ENCODE measurements at regions not wholly inside any gene's neighbourhood (a gene's known extent, or its start where the extent isn't known, plus 50 kb on each side); places are given as distances from the start of the nearest gene placed in this dataset.
A peak's percentile ranks its signal among the peaks of the same experiment; 100 is the strongest.

DNA sequence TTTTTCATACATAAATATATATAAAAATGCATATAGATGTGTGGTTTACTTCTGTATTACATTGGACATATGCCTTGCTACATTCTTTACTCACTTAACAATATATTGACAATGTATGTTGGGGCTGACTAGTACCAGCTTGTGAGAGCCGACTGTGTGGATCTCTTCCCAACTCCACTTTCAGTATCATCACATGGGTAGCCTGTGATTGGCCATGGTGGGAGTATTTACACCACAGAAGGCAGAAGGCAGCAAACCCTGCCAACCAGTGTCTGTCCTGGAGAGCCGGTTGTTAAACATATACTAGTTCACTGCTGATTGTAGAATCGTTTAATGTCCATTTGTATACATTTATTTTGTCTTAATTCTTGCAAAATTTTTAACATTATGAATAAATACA is 638.7 kb downstream of the DHX35 start:
- no peak for DNase-seq

DNA sequence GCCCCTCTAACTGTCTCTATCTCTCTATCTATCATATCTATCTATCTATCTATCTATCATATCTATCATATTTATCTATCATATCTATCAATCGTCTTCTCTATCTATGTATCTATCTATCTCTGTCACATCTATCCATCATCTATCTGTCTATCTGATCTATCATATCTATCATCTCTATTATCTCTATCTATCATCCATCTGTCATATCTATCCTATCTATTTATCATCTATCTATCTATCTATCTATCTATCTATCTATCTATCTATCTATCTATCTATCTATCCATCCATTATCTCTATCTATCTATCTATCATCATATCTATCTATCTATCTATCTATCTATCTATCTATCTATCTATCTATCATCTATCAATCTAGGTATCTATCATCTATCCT is 638.0 kb downstream of the DHX35 start:
- DNase-seq: no peak

DNA sequence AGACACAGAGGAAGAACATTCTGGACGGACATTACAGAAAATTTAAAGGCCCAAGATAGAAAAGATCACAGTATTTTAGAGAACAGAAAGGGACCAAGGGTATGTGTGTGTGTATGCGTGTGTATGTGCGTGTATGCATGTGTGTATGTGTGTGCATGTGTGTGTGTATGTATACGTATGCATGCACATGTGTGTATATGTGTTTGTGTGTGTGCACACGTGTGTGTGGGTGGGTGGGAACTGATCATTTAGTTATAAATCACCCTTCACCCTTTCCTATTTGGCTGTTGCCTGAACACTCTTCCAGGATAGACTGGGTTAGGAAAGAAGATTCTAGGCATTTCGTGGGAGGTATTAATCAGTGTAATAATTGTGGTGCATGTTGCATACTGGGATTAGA is 634.4 kb downstream of the DHX35 start:
- no peak for DNase-seq

DNA sequence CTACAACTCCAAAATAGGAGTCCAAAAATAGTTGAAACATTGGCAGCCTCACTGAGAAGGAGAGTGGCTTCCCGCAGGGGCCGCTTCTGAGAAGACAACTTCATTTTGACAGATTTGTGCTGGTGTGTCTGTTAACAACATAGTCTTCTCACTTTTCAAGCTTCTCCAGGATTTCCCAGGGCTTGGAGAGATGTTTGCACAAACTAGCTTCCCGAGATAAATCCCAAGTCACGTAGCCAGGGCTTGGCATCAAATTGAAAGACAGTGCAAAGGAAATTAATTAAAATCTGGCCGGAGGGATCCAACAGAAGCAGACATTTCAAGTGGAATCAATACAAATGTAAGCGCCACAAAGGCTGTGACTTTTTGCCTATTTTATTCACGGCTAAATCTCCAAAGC is 630.2 kb downstream of the DHX35 start:
- DNase-seq: no peak

DNA sequence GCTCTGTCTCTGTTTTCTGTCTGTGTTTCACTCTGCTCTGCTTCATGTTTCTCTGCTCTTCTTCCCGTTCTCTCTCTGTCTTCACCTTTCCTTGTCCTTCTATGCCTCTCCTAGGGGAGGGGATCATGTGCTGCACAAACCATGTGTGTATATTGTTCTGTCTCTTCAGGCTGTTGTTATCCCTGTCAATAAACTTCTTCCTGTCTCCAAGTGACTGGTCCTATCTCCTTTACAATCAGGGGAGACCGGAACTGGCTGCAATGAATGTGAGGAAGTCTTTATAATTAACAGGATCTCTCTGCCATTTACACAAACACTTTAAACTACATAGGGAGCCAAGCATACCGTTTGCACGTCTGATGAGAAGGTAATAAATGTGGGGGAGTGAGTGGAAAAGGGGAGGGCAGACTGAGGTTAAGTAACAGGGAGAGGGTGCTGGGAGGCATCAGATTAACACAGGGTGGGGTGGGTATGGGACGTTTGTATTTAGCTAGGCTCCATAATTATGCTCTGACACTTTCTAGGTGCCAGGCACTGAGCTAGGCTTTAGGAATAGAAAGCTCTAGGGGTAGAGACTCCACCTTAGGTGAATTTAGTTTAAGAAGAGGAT is 626.1 kb downstream of the DHX35 start:
- no peak for DNase-seq

DNA sequence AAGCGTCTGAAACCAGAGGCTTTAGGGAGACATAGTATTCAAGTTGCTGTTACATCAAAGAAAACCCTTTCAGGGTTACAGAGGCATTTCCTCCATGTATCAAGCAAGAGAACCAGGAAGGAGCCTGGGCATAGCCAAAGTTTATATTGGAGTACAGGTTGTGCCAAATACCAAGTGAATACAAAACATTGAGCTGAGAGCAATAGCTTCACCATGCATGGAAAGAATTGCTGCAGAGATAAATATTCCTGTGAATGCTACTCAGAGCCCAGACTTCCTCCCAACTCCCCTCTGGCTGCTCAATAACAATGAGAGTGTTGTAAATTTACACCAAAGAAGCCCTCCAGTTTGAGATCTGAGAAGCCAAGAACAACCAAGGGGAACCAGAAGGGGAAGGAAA is 618.9 kb downstream of the DHX35 start:
- no peak for DNase-seq

DNA sequence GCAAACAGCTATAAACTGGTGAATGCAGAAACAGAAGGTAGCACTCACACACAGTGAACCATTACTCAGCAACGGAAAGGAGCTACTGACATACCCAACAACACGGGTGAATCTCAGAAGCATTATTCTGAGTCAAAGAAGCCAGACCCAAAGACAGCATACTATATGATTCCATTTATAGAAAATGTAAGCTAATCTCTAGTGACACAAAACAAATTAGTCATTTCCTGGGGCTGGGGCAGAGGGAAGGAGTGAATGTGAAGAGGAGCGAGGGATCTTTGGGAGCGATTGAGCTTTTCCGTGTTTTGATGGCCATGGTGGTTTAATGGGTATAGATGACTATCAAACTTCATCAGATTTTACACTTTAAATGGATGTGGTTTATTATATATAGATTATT is 614.6 kb downstream of the DHX35 start:
- no peak for DNase-seq

DNA sequence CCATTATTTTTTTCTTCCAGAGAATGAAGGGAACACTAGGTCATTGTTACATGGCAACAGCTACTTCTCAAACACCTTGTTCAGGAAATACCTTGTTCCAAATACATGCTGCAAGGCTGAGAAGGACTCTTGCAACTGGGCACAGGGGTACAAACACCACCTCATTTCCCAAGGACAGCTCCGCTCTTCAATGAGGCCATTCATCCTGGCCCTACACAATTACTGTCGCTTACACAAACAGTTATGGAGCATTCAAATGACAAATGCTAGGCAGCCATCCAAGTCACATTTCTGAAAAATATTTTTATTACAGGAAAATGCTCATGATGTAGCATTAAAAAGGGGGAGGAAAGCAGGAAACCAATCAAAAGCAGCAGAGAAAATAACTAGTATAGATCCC is 611.9 kb downstream of the DHX35 start:
- no peak for DNase-seq

DNA sequence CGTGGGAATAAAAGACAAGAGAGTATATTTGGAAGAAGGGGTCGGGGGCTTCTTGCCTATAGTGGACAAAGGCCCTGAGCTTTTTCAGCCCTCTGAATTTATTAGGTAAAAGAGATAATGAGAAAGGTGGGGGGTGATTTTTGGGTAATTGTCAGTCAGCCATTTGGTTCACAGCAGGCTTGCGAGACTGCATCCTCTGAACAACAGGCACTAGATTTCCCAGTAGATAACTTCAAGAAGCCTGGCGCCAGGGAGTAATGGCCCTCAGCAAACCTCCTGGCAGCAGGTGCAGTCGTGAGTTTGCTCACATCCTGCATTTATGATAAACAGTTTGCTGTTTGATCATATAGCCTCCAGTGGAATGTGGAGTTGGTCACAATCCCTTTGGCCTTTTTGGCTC is 609.0 kb downstream of the DHX35 start:
- no peak for DNase-seq

DNA sequence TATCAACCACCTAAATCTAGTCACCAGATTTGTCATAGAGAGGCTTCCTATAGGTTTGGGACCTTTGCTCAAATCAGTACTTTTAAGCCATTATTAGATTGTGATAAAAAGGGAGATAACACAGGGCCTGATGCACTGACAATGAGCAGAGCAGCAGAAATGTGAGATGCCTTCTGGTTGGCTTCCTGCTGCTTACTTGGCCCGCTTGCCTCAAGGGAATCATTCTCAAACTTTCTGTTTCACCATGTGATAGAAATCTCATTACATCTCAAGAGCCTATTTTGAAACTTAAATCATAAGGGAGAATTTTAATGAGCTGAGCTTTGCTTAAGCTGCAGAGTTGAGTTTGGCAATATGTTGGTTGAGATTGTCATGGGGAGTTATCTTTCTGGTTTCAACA is 606.0 kb downstream of the DHX35 start:
- DNase-seq: no peak

DNA sequence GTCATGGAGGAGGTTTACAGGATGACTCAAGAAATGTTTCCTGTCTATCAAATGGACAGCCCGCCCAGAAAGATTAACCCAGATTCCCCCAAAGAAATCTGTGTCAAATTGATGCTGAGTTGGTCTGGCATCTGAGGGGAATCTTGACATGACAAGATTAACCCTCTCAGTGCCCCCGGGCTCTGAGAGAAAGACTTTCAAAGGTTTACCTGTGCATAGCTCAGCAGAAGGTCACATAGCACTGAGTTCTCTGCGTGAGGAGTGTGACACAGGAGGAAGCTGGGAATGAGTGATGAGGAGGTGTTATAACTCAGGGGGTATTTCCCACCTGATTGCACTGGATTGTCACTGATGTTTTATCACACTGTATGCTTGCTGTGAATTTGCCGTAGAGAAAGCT is 601.2 kb downstream of the DHX35 start:
- no peak for DNase-seq

DNA sequence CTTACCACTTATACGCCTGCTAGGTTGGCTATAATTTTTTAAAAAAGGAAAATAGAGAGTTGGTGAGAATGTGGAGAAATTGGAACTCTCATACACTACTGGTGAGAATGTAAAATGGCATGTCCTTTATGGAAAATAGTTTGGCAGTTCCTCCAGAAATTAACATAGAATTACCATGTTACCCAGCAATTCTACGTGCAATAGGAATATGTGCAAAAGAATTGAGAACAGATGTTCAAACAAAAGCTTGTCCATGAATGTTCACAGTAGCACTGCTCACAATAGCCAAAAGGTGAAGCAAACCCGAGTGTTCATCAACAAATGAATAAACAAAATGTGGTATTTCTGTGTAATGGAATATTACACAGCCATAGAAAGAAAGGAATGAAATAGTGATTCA is 592.2 kb downstream of the DHX35 start:
- no peak for DNase-seq

DNA sequence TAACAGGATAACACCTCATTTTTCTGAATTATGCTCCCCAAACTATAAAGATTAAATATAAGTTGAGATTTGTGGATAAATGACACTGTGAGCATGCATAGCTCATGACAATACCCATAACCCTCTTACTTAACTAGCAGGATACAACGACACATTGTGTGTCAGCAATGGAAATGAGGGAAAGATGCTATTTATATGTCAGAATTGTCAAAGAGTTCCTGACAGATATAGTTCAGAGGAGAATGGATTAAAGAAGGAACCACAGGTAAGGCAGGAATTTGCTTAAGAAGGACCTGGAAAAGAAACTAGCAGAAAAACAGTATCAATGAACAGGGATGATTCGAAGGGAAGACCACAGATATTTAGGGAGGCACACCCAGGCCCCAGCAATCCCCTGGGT is 591.0 kb downstream of the DHX35 start:
- DNase-seq: no peak

DNA sequence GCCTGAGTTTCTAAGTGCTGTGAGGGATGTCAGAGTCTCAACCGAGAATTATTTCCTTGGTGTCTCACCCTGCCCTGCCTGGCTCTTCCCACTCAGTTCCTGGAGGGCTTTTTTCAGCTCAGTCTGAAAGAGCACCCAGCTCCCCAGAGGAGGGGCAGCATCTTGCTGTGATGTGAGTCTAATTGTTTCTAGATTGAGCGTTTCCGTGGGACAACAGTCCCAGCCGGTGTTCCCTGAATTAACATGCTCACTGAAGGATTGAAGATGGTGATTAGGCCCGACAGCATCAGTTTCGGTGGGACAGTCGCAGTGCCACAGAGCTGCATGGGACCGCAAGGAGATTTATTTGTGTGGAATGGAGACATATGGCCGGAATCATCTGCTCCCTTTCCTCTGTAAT is 587.6 kb downstream of the DHX35 start:
- no peak for DNase-seq

DNA sequence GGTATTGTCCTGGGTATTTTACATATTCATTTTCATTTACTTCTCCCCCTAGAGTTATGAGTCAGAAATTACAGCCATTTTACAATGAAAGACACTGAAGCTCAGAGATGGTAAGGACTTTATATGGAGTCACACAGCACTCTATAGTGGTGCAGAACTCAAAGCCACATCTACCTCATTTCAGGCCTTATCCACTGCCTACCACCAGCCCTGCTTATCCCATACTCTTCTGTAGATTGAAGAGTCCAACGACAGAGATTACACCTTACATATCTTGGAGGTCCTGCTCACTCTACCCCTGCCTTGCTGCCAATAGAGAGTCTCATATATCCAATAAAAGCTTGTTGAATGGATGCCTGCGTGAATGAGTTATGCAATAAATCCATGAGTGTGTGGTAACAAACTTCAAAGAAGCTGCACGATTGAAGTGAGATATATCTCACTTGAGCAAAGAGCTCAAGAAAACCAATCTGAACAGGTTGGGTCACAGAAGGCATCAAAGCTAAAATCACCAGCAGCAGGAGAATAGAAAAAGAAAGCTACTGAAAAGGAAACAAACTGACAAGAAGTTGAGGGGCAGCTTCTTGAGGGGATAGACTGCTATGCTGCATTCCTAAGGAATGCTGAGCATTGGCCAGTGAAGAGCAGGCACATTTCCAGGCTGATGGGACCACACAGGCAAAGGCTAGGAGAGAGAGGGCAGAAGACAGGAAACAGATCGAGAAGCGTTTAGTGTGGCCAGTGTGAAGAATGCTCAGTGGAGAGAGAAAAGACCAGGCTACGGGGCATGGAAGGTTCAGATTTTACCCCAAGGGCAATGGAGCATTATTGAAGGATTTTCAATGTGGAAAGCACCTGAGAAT is 585.6 kb downstream of the DHX35 start:
- DNase-seq: no peak

DNA sequence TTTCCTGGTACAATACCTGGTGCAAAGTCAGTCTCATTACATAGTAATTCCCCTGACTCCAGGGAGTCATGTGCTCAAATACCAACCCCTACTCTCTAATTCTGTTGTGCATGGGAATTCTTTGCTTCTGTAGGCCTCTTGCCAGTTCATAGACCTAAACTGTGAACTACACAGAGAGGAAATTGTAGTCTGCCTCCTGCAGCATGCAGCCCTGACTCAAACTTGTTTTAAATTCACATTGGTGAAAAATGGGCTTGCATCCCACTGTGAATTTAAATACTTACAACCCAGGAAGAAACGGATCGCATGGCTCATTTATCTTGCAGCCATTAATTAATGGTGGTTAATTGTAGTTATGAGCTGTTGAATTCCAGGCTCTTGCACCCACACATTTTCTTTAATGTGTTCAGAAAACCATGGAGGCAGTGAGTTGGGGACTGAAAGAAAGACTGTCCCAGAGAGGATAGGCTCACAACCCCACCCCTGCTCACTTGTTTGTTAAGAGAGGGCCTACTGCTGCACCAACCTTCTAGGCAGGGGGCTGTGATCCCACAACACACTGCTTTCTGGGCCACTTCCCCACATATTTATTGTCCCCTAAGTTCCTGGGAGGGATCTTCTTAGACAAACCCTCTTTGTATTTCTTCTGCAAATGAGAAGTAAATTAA is 579.1 kb downstream of the DHX35 start:
- no peak for DNase-seq

DNA sequence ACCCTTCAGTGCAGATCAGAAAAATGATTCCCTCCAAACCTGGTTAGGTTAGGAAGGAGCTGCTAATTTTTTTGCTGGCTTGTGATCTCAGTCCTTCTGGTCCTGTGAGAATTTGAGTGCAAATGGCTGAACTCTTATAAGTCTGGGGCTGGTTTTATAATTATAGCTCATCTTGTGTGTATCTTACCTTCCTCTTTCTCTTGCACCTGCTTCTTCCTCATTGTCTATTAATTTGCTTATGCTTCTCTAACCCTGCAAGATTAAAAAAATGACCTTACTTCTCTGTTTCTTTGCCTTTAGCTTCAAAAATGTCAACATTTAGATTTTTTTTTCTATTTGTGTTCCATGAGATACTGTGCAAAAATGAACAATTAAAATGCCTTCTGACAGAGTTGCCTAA is 576.2 kb downstream of the DHX35 start:
- no peak for DNase-seq

DNA sequence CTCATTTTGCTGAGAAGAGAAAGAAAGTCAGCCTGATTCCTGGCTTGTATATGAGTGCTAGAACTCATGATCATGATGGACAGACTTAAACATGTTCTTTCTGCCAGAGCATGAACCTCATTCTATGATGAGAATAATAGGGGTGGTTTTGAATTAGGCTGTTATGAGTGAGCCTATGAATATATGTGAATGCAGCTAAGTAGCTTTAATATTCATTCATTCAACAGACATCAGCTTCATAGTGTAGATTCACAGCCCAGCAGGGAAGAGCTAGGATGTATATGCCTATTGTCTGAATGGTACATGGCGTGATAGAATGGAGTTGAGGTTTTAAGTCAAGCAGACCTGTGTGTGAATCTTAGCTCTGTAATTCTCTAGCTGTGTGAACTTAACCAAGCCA is 573.2 kb downstream of the DHX35 start:
- DNase-seq: no peak

DNA sequence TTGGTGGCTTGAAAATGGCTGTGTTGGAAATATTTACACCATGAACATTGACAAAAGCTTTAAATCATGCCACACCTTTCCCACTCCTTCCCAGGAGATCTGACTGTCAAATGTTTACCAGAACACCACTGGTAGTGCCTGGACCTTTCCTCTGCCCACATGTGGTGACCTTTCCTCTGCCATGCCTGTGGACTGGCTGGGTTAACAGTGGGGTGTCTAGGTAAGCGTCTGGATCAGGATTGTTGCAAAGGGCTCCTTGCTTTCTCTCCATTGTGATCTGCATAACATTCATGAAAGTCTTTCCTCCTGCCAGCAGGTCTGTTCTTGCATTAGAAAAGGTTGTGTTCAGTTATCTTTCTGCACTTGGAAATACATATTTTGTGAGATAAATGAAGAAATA is 572.7 kb downstream of the DHX35 start:
- DNase-seq: no peak

DNA sequence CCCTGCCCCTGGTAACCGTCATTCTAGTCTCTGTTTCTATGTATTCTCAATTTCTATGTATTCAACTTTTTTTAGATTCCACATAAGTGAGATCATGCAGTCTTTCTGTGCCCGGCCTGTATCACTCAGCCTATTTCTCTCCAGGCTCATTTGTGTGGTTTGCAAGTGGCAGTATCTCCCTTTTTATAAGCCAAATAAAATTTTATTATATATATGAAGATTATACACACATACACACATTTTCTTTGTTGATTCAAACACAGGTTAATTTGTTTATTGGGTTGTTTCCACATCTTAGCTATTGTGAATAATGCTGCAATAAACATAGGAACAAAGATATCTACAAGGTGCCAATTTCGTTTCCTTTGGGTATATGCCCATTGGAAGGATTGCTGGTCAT is 571.7 kb downstream of the DHX35 start:
- no peak for DNase-seq

DNA sequence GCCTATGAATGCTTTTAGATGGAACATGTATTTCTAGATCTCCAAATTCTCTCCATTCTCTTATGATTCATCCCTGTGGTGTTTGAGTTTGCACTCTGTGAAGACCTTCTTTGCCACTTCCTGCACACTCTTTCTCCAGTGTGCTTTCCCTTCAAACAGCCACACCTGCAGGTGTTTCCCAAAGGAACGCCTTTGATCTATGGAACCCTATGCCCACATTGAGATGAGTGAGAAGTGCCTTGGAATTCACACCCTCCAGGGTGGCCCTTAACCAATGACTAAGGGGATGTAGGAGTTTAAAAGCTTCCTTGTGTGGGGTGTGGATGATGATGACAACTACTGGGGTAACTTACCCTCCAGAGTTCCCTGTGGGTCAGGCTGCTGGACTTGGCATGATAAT is 570.1 kb downstream of the DHX35 start:
- DNase-seq: no peak

DNA sequence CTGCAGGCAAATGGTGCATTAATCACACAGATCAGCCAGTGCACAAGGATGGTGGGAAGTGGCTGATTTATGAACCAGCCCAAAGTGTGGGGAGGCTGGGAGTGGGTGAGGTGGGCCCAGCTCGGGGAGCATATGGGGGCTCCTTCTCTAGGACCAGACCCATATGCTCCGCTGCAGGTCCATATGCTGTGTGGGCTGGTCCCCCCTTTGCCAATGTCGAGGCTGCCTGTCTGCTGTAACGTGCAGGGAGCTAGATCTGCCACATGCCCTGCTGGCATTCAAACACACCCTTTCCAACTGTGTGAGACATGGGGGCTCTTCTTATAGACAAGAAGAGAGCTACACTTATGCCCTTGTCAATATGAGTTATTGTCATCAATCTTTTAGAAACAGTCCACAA is 566.3 kb downstream of the DHX35 start:
- DNase-seq: no peak

DNA sequence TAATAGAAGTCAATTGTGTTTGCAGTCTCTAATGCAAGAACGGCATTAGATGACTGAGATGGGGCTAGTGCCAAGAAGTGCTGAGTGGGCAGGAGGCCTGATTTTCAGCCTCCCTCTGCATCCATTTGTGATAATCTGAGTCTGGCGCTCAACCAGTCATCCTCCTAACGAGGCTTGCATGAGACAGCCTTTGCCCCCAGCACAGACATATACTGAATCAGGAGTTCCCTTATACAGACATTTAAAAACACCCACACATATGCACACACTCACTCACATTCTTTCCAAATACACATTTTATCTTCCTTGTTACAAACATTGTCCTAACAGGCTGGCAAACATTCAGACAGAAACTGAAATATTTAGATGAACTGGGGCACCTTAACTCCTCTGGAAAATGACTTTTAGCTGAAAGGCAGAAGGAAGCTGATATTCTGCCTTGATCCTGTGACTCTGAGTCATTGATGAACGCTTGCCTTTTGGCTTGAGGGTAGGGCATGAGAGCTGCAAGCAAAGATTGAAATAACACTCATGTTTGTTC is 562.3 kb downstream of the DHX35 start:
- DNase-seq: peak in 2 of 56 donors; percentile 1 to 7

Measured in nucleus accumbens (tissue), 56 donors.